ENCODE measurements at regions not wholly inside any gene's neighbourhood (a gene's known extent, or its start where the extent isn't known, plus 50 kb on each side); places are given as distances from the start of the nearest gene placed in this dataset.

- Mint-ChIP-seq H3K9me3 (no peaks in the 10 kb centered on the region), H3K4me1 (no peaks in the 10 kb centered on the region), H3K27me3 (no peaks in the 10 kb centered on the region), H3K36me3 (no peaks in the 10 kb centered on the region), H3K27ac (no peak overlapping the region), H3K4me3 (no peak overlapping the region)
- no peak for DNase-seq
Observed at GRCh38 chr20:60219231-60219630, 261.0 kb downstream of the CDH26 start.

GRCh38 chr20:60219984-60220562, 261.9 kb downstream of the CDH26 start:
- DNase-seq: no peak
- H3K36me3 Mint-ChIP-seq: no peaks in the 10 kb centered on the region
- H3K4me3 Mint-ChIP-seq: no peak overlapping the region
- H3K27ac Mint-ChIP-seq: no peak overlapping the region
- H3K27me3 Mint-ChIP-seq: no peaks in the 10 kb centered on the region
- no peaks in the 10 kb centered on the region for H3K4me1 Mint-ChIP-seq
- H3K9me3 Mint-ChIP-seq: no peaks in the 10 kb centered on the region

DNA sequence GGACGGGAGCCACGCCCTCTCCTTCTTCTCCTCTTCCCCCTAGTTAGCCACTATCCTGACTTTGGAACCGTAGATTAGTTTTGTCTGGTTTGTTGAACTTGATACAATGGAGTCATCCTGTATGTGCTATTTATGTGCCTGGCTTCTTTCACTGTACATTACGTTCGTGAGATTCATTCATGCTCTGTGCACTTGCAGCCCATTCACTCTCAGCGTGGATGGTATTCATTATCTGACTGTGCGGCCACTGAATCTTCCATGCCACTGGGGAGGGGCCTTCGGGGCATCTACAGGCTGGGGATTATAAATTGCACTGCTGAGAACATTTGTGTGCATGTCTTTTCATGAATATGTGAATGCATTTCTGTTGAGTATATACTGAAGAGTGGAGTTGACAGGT, 262.5 kb downstream of the CDH26 start:
- H3K27ac Mint-ChIP-seq: no peak overlapping the region
- DNase-seq: no peak
- no peaks in the 10 kb centered on the region for H3K27me3 Mint-ChIP-seq
- H3K4me1 Mint-ChIP-seq: no peaks in the 10 kb centered on the region
- no peaks in the 10 kb centered on the region for H3K36me3 Mint-ChIP-seq
- no peak overlapping the region for H3K4me3 Mint-ChIP-seq
- H3K9me3 Mint-ChIP-seq: no peaks in the 10 kb centered on the region

DNA sequence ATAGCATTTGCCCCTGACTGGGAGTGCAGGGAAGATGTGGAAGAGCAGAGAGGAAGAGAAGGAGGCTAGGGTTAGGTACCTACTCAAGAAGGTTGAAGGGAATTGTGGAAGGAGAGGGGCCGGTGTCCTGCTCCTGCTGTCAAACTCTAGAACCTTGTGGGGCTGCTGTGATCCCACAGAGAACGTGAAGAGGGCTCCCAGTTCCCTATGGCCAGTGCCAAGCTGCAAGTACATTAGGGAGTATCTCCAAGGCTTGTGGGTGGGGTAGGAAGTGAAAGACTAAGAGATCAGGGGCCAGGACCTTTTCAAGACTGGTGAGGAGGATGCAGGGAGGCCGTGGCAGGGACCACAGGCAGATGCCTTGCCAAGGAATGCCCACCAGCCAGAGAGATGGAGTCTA, 263.4 kb downstream of the CDH26 start:
- no peak overlapping the region for H3K4me3 Mint-ChIP-seq
- H3K27me3 Mint-ChIP-seq: no peaks in the 10 kb centered on the region
- H3K36me3 Mint-ChIP-seq: no peaks in the 10 kb centered on the region
- H3K9me3 Mint-ChIP-seq: no peaks in the 10 kb centered on the region
- no peak overlapping the region for H3K27ac Mint-ChIP-seq
- no peak for DNase-seq
- H3K4me1 Mint-ChIP-seq: no peaks in the 10 kb centered on the region

GRCh38 chr20:60222497-60222896, 264.3 kb downstream of the CDH26 start:
- H3K36me3 Mint-ChIP-seq: no peaks in the 10 kb centered on the region
- no peak overlapping the region for H3K27ac Mint-ChIP-seq
- H3K27me3 Mint-ChIP-seq: no peaks in the 10 kb centered on the region
- H3K9me3 Mint-ChIP-seq: no peaks in the 10 kb centered on the region
- H3K4me3 Mint-ChIP-seq: no peak overlapping the region
- H3K4me1 Mint-ChIP-seq: no peaks in the 10 kb centered on the region
- DNase-seq: no peak

DNA sequence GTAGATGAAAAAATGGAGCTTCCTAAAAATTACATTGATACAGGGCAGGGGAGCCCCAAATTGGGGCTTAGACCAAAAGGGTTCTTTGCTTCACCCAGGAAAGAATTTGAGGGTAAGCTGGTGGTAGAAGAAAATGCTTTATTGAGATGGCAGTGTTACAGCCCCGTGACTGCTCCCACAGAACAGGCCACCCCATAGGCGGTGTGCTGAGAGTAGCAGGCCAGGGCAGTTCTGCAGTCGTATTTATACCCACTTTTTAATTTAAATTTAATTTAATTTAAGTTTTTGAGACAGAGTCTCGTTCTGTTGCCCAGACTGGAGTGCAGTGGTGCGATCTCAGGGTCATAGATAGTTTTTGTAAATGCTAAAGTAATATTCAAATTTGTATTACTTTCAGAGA, 265.0 kb downstream of the CDH26 start:
- Mint-ChIP-seq H3K4me3 (no peak overlapping the region), H3K27ac (no peak overlapping the region), H3K9me3 (no peaks in the 10 kb centered on the region), H3K27me3 (no peaks in the 10 kb centered on the region), H3K4me1 (no peaks in the 10 kb centered on the region), H3K36me3 (no peaks in the 10 kb centered on the region)
- DNase-seq: no peak

DNA sequence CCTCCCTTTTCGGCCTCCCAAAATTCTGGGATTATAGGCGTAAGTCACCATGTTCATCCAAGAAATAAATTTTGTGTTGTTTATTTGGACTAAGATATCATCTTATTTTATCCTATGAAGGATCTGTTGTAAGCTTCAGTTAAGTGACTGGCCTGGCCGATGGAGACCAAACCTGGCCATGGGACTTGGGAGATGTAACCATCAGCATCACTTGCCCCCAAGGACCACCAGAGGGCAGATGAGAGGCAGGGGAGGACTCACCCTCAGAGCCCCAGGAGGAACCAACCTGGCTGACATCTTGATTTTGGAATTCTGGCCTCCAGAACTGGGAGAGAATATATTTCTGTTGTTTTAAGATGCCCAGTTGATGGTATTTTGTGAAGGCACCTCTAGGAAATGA, 266.7 kb downstream of the CDH26 start:
- Mint-ChIP-seq H3K27me3 (no peaks in the 10 kb centered on the region), H3K4me3 (no peak overlapping the region), H3K9me3 (no peaks in the 10 kb centered on the region), H3K36me3 (no peaks in the 10 kb centered on the region), H3K4me1 (no peaks in the 10 kb centered on the region), H3K27ac (no peak overlapping the region)
- DNase-seq: peak; percentile 6

DNA sequence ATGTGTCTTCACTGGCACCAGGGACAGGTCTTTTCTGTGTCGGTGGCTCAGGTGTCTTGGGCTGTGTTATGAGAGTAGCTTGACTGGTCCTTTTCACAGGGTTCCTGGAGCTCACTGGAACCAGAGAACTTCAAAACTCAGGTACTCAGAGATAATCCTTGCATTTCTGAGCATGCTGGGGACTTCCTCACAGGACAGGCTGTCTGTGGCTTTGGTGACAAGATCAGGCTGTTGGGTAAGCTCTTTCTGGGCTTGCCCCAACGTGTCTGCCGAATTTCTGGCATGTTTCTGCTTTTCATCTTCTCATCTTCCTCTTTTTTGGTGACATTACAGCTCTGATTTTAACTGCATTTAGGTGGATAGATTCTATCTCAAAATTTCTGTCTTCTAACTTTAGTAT, 270.0 kb downstream of the CDH26 start:
- Mint-ChIP-seq H3K4me1 (no peaks in the 10 kb centered on the region), H3K36me3 (peaks cover 2% of the 10 kb centered on the region), H3K27ac (no peak overlapping the region), H3K9me3 (no peaks in the 10 kb centered on the region), H3K27me3 (no peaks in the 10 kb centered on the region), H3K4me3 (no peak overlapping the region)
- DNase-seq: no peak

DNA sequence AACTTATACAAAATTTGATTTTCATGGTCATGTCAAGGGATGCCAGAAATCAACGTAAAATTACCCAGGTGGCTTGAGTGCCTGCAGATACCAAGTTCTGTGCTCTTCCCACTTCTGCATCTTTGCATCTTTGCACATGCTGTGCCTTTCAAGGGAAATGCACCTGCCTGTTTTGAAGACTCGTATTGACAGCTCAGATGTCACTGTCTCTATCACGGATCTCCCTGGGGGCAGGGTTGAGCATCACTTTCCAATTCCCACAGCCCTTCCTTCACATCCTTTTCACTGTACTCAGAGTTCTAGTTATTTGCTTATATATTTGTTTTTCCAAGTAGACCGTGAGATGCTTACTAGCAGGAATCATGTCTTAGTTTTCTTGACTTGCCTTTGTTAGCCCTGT, 274.2 kb downstream of the CDH26 start:
- no peaks in the 10 kb centered on the region for H3K4me1 Mint-ChIP-seq
- H3K27me3 Mint-ChIP-seq: peaks cover 3% of the 10 kb centered on the region
- no peak overlapping the region for H3K4me3 Mint-ChIP-seq
- H3K27ac Mint-ChIP-seq: no peak overlapping the region
- no peaks in the 10 kb centered on the region for H3K9me3 Mint-ChIP-seq
- DNase-seq: no peak
- peaks cover 2% of the 10 kb centered on the region for H3K36me3 Mint-ChIP-seq

- DNase-seq: no peak
- no peak overlapping the region for H3K27ac Mint-ChIP-seq
- H3K4me1 Mint-ChIP-seq: no peaks in the 10 kb centered on the region
- no peak overlapping the region for H3K4me3 Mint-ChIP-seq
- peaks cover 3% of the 10 kb centered on the region for H3K27me3 Mint-ChIP-seq
- H3K36me3 Mint-ChIP-seq: peaks cover 2% of the 10 kb centered on the region
- H3K9me3 Mint-ChIP-seq: no peaks in the 10 kb centered on the region
Observed at GRCh38 chr20:60233018-60233630, 274.9 kb downstream of the CDH26 start.

GRCh38 chr20:60236613-60237012, 278.4 kb downstream of the CDH26 start:
- Mint-ChIP-seq H3K27ac (no peak overlapping the region), H3K4me3 (no peak overlapping the region), H3K9me3 (no peaks in the 10 kb centered on the region), H3K27me3 (peaks cover 7% of the 10 kb centered on the region), H3K36me3 (peaks cover 2% of the 10 kb centered on the region), H3K4me1 (no peaks in the 10 kb centered on the region)
- DNase-seq: no peak

DNA sequence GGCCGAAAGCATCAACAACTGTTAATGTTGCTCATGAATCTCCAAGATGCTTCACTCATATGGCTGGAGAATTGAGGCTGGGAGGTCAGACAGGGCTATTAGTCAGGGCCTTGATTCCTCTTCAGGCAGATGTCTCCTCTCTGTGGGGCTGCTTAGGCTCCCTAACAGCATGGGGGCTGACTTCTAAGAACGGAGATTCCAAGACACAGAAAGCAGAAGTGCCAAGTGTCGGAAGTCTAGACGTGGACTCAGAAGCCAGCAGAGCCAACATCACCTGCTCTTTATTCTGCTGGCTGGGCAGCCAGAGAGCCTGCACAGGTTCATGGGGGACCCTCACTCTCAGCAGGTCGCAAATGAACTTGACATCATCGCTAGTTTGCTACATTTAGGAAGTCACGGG, 279.8 kb downstream of the CDH26 start:
- Mint-ChIP-seq H3K27ac (no peak overlapping the region), H3K9me3 (no peaks in the 10 kb centered on the region), H3K36me3 (no peaks in the 10 kb centered on the region), H3K4me3 (no peak overlapping the region), H3K27me3 (peaks cover 7% of the 10 kb centered on the region), H3K4me1 (no peaks in the 10 kb centered on the region)
- DNase-seq: no peak

- H3K27me3 Mint-ChIP-seq: peaks cover 4% of the 10 kb centered on the region
- no peak overlapping the region for H3K4me3 Mint-ChIP-seq
- H3K27ac Mint-ChIP-seq: no peak overlapping the region
- DNase-seq: no peak
- H3K36me3 Mint-ChIP-seq: no peaks in the 10 kb centered on the region
- H3K9me3 Mint-ChIP-seq: no peaks in the 10 kb centered on the region
- no peaks in the 10 kb centered on the region for H3K4me1 Mint-ChIP-seq
Observed at GRCh38 chr20:60238992-60239660, 280.9 kb downstream of the CDH26 start.

DNA sequence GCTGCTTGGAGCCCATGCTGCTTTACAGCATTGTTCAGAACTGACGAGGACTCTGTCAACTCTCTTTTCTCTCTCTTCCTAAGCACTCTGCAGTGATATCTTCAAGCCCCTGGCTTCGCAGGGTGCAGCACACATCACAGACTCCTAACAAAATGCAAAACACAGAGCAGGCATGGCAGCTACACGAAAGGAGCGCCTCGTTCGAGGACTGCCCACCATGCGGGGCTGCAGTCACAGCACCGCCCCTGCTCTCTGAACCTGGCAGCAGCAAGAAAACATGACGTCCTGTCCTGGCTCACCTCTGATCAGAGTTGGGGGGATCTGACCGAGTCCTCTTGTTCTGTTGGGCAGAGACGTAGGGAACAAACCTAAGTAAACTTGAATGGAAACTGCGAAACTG, 281.7 kb downstream of the CDH26 start:
- H3K4me3 Mint-ChIP-seq: no peak overlapping the region
- no peaks in the 10 kb centered on the region for H3K4me1 Mint-ChIP-seq
- no peaks in the 10 kb centered on the region for H3K36me3 Mint-ChIP-seq
- H3K27me3 Mint-ChIP-seq: peaks cover 4% of the 10 kb centered on the region
- H3K27ac Mint-ChIP-seq: no peak overlapping the region
- H3K9me3 Mint-ChIP-seq: no peaks in the 10 kb centered on the region
- no peak for DNase-seq

DNA sequence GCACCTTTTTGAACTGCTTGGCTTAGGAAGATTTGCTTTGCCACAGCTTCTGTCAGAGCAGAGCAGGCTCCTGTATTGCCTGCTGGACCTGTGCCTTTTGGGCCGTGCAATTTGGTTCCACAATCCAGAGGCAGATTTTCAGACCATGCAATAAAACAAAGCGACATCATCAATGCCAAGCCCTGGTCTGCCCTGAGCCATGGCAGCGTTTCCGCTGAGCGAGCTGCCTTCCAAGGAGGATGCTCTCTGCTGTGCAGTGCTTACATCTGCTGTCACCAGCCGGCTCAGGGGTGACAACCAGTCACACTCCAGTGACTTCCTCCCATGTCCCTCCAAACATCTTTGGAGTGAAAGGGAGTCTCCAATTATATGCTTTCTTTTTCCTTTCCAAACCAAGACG, 282.2 kb downstream of the CDH26 start:
- H3K36me3 Mint-ChIP-seq: no peaks in the 10 kb centered on the region
- no peak for DNase-seq
- no peak overlapping the region for H3K27ac Mint-ChIP-seq
- peaks cover 4% of the 10 kb centered on the region for H3K27me3 Mint-ChIP-seq
- no peaks in the 10 kb centered on the region for H3K9me3 Mint-ChIP-seq
- no peaks in the 10 kb centered on the region for H3K4me1 Mint-ChIP-seq
- no peak overlapping the region for H3K4me3 Mint-ChIP-seq

DNA sequence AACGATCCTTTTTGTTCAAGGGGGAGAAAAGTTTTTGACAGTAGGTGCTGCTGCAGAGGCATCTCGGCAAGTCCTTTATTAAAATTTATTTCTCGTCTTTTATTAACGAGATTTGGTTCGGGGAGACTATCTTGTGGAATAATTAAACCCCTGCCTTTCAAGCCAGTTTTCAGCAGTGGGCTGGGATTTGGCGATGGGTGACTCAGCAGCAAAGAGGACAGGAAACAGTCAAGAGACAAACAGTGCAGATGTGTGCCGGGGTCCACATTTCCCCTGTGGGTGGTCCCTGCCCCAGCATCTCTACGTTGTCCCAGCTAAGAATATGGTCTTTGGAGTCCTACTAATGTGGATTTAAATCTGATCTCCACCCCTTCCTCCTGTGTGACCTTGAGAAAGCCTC, 282.8 kb downstream of the CDH26 start:
- Mint-ChIP-seq H3K27ac (no peak overlapping the region), H3K4me3 (no peak overlapping the region), H3K27me3 (peaks cover 4% of the 10 kb centered on the region), H3K9me3 (no peaks in the 10 kb centered on the region), H3K4me1 (no peaks in the 10 kb centered on the region), H3K36me3 (no peaks in the 10 kb centered on the region)
- no peak for DNase-seq

Measured in activated naive CD8-positive, alpha-beta T cell treated with anti-CD3 and anti-CD28 coated beads for 36 hours (primary cell).